OCI-LY3 (cell line): ENCODE measurements at regions not wholly inside any gene's neighbourhood (a gene's known extent, or its start where the extent isn't known, plus 50 kb on each side); places are given as distances from the start of the nearest gene placed in this dataset.

Source experiments
- CTCF ChIP-seq: fragments of 200-600, 300-600 bp; sonication (generic); IDR thresholded peaks from 2 replicates; pipeline ENCODE4 v1.5.1; 2014; ENCODE audit warnings: antibody characterized with exemption, low read length, low read depth
- EZH2phosphoT487 ChIP-seq: fragments of 200-600 bp; shearing (Covaris generic); IDR thresholded peaks from 2 replicates; pipeline ENCODE4 v1.6.1; 2018; ENCODE audit warnings: antibody characterized with exemption, mixed run types, low read depth

- TF ChIP-seq CTCF (no peak), EZH2phosphoT487 (no peak)
Observed at GRCh38 chr2:146874260-146874658, 970.6 kb upstream of the ACVR2A start.
